GM18499 (cell line): ENCODE measurements at regions not wholly inside any gene's neighbourhood (a gene's known extent, or its start where the extent isn't known, plus 50 kb on each side); places are given as distances from the start of the nearest gene placed in this dataset.
"Not testable (repeated sequence)": the region's sequence is repeated elsewhere in the genome, so short reads cannot be mapped to it uniquely, and the experiment has no call there.

Source experiments
- ATAC-seq: cut with Tn5 transposase; IDR thresholded peaks from one replicate; pipeline ENCODE4 v1.9.1; 2021; ENCODE audit warnings: moderate number of reproducible peaks; ENCODE audit not compliant: insufficient read depth, unreplicated experiment

- not testable (repeated sequence) for ATAC-seq
These were observed 144.0 kb downstream of the CCNG2 start for GRCh38 chr4:77300996-77301395.

GRCh38 chr4:77305766-77306165, 148.8 kb downstream of the CCNG2 start:
- no peak for ATAC-seq

GRCh38 chr4:77306496-77306895, 149.5 kb downstream of the CCNG2 start:
- no peak for ATAC-seq

GRCh38 chr4:77308843-77309242, 151.8 kb downstream of the CCNG2 start:
- ATAC-seq = no peak

GRCh38 chr4:77309496-77309895, 152.5 kb downstream of the CCNG2 start:
- ATAC-seq = no peak

GRCh38 chr4:77310931-77311330, 153.9 kb downstream of the CCNG2 start:
- no peak for ATAC-seq

- no peak for ATAC-seq
These were observed 157.7 kb downstream of the CCNG2 start for GRCh38 chr4:77314697-77315096.

- ATAC-seq = no peak
These were observed 170.1 kb downstream of the CCNG2 start for GRCh38 chr4:77327151-77327550.

- ATAC-seq = no peak
These were observed 175.8 kb downstream of the CCNG2 start for GRCh38 chr4:77332696-77333270.

- no peak for ATAC-seq
These were observed 179.6 kb downstream of the CCNG2 start for GRCh38 chr4:77336411-77337142.

GRCh38 chr4:77342170-77342810, 185.3 kb downstream of the CCNG2 start:
- ATAC-seq = no peak

GRCh38 chr4:77344001-77344400, 187.0 kb downstream of the CCNG2 start:
- ATAC-seq = no peak

GRCh38 chr4:77344784-77345183, 187.8 kb downstream of the CCNG2 start:
- ATAC-seq = no peak

- ATAC-seq = no peak
These were observed 190.5 kb downstream of the CCNG2 start for GRCh38 chr4:77347351-77347966.

- ATAC-seq = no peak
These were observed 191.8 kb downstream of the CCNG2 start for GRCh38 chr4:77348815-77349214.

GRCh38 chr4:77349364-77349763, 192.4 kb downstream of the CCNG2 start:
- no peak for ATAC-seq

GRCh38 chr4:77349796-77350195, 192.8 kb downstream of the CCNG2 start:
- ATAC-seq = no peak

GRCh38 chr4:77352192-77352591, 195.2 kb downstream of the CCNG2 start:
- ATAC-seq = no peak

- ATAC-seq = not testable (repeated sequence)
These were observed 196.8 kb downstream of the CCNG2 start for GRCh38 chr4:77353724-77354315.

- ATAC-seq = no peak
These were observed 197.5 kb downstream of the CCNG2 start for GRCh38 chr4:77354550-77354949.

- no peak for ATAC-seq
These were observed 198.7 kb downstream of the CCNG2 start for GRCh38 chr4:77355731-77356130.
